GM18907 (cell line): ENCODE measurements at regions not wholly inside any gene's neighbourhood (a gene's known extent, or its start where the extent isn't known, plus 50 kb on each side); places are given as distances from the start of the nearest gene placed in this dataset.
"Not testable (repeated sequence)": the region's sequence is repeated elsewhere in the genome, so short reads cannot be mapped to it uniquely, and the experiment has no call there.

ENCODE experiments used
- ATAC-seq: cut with Tn5 transposase; IDR thresholded peaks from one replicate; pipeline ENCODE4 v1.9.1; 2021; ENCODE audit warnings: mild to moderate bottlenecking, moderate library complexity; ENCODE audit not compliant: unreplicated experiment

DNA sequence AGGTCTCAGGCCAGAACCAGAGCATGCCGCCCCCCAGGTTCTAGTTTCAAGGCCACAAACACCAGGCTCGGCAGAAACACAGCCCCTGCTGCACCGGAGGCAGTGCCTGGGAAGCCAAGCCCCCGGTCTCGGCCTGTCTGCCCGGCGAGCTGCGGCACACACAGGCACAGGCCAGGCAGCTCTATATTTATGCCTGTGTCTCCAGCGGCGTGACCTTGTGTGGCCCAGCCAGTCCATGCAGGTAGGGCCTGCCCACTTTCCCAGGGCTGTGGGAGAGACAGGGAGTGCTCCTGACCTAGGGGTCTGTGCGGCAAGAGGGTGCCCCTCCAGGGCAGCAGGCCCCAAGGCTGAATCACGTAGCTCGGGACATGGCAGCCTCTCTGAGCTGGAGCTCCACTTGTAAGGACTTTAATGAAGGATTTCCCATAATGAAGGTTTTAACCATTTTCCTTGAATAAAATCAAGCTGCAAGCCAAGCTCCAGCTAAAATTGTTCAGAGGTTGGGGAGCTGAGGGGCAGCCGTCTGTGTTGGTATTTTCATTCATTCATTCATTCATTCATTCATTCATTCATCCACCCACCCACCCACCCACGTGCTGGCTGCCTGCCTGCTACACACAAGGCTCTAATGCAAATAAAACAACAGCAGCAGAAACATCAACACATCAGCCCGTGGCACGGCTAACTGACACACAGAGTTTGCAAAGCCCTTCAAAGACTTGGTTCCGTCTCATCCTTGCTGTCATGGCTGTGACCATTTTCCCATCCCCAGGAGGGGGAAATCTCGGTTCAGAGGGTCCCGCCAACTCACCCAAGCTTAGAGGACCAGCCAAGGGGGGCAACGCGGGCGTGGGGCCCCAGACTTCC, 92.0 kb downstream of the RFLNA start:
- no peak for ATAC-seq

DNA sequence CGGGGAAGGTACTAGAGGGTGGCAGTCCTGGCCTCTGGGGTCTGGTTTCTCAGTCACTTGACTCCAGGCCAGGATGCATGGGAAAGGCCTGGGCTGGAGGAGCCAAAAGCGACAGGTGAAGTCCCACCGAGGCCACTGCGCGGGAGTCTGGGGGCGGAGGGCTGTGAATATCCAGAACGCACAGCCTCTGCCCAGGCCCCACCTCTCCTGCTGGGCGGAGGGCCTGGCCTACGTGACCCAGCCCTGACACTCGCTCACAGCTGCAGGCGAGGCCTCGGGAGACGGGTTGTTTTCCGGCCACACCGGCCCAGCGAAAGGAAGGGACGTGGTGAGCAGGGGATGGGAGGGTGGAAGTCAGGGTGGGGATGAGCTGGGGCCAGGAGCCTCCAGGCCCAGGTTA, 91.2 kb downstream of the RFLNA start:
- ATAC-seq: no peak

DNA sequence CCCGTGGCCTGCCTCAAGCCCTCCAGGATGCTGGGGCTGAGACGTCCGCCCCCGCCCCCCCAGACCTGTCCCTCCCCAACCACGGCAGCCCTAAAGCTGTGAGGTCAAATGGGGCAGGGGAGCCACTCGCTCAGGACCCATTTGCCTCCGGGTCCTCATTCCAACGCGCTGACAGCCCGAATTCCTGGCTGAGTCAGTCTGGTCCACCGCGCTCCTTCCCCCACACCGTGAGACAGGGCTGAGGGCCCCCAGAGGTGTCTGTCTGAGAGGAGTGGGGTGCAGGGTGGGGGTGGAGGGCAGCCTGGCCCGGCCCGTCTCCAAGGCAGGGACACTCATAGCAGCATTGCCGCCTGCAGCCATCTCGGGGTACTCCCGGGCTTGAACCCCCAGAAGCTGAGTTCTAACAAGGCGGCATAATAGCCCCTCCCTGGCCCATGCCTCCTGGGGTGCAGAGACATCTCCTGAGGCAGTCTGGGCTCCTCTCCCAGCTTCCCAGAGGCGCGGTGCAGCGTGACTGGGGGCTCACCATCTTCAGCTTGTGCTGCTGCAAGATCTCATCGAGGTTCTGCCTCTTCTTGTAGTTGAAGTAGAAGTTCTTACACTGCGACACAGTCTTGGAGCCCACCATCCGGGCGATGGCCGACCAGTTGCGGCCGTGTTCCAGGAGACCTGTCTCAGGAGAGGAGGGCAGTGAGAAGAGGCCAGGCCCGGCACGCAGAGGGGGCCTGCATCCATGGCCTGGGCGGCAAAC, 90.5 kb downstream of the RFLNA start:
- no peak for ATAC-seq

DNA sequence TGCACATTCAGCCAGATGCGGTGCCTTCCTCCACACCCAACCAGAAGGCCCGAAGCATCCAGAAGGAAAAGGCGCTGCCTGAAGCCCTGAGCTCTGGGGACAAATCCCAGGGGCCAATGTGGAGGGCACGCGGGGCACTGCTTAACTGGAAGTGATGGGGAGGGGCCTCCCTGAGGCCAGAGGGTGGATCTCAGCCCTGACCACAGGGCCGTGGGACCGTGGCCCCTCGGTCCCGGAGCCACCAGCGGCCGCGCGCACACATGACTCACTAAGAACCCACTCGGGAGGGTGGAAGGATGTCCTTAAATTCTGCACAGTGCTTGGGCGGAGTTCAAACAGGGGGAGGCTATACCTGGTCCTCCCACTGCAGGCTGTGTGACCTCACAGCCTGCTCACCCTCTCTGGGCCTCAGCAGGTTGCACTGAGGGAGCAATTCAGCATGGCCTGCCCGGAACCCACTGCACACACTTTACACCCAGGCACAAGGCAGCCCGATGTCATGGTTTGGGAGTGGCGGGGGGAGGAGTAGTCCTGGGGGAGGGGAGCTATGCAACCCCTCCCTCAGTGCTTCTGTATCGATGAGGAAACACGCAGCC, 89.5 kb downstream of the RFLNA start:
- no peak for ATAC-seq

DNA sequence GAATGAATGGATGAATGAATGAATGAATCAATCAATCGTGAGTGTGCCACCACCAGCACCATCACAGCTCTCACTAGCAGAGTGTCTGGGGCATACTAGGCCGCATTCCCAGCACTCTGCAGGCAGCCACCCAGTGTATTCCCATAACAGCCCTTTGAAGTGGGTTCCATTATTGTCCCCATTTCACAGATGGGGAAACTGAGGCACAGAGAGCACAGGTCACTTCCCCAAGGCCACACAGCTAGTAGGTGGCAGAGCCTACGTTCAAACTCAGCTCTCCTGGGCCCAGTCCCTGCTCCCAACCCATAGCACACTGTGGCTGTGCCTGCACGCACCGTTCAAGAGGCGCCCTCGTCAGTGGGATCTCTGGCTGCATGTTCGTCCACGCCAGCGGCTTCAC, 88.1 kb downstream of the RFLNA start:
- ATAC-seq: no peak

DNA sequence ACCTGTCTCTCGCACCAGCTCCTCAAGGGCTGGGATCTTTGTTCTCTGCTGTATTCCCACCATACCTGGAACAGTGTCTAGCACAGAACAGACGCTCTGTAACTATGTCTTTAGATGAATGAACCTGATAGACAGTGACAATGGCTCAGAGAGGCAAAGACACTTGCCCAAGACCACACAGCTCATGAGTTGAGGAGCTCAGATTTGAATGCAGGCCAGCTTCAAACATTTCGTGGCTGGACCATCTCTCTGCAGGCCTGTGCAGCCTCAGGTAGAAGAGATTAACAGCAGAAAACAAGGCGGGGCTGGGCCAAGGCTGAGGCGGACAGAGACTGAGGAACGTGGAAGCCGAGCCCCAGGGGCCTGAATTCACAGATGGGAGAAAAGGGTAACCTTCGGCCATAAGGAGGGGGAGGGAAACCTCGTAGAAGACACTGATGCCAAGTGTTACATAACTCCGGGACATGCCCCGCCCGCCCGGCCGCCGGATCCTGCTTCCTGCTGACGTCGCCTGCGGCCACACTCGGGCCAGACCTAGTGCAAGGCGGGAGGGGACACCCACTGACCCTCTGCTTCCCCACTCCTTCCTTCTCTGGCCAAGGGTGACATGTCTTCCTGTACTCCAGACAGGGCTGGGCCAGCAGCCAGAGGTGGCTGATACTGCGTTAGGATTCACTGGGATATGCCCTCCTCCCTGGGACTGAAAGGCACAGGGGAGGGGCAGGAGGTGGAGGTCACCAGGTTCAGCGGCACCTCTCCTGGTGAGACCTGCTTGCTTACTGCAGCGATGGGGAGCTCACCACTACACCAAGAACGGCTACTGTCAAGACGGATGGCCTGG, 86.8 kb downstream of the RFLNA start:
- ATAC-seq: no peak

DNA sequence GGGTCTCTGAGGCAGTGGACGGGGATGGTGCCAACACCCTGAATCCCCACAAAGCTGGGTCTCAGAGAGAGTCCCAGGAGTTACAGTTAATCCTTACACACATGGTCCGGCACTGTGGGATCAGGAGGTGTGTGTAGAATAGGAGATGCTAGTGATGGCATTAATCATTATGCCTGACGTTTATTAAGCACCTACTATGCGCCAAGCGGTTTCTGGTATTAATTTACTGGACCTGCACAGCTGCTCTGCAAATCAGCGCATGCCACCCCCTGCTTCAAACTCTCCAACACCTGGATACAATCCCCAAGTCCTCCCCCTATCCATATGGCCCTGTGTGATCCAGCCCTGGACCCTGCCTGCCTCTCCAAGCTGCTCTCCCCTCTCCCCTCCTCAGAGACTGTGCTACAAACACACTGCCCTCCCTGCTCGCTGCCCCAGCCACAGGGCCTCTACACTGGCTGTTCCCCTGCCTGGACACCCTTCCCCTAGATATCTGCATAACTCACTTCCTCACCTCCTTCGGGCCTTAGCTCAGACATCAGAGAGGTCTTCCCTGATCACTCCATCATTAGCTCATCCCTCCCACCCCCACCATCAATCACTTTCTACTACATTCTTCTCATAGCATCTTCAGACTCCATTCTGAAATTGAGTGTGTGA, 86.0 kb downstream of the RFLNA start:
- no peak for ATAC-seq

DNA sequence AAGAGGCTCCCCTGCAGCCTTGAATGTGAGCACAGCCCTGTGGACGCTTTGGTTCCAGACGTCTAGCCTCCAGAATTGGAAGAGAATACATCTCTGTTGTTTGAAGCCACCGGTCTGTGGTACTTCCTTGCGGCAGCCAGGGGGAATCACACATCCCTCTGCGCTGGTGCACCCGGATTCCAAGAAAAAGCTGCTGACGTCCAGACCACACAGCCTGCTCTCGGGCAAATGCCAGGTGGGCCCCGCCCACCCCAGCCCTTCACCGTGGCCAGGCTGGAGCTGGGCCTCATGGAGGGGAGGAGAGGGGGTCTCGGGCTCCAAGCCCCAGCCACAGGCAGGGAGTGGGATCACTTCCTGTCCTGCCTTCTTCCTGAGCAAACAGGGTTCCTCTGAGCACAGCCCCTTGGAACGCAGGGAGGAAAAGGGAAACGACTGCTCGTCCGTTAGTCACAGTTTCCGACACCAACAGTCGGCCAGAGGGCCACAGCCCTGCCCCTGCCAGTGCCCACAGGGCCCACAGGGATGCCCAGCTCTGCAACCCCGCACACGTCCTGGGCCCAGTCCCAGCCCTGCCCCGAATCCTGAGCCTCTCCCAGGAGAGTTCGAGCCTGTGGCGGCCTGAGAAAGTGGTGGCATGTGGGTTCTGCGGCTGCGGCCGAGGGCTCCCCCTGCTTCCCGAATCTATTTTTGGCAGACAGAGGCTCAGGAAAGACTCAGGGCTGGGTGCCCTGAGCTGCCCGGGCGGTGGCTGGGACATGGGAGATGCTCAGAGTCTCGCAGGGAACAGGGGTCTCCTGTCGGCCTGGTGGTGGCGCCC, 85.3 kb downstream of the RFLNA start:
- no peak for ATAC-seq

DNA sequence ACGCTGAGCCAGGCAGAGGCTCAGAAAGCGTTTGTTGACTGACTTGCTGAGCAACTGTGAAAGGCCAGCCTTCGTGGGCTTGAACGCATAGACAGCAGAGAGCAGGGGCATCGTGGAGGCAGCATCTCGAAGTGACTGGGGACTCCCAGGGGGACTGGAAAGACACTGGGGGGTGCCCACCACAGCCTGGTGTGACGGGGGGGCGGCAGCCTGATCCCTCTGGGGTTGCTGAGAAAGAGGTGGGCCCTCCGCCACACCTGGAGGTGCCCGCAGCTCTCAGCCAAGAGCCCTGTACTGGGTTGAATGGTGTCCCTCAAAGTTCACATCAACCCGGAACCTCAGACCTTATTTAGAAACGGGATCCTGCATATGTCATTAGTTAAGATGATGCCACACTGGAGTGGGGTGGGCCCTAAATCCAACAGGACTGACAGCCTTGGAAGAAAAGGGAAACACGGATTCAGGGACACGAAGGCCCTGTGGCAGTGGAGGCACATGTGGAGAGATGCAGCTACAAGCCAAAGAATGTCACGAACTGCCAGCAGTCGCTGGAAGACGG, 84.6 kb downstream of the RFLNA start:
- no peak for ATAC-seq

DNA sequence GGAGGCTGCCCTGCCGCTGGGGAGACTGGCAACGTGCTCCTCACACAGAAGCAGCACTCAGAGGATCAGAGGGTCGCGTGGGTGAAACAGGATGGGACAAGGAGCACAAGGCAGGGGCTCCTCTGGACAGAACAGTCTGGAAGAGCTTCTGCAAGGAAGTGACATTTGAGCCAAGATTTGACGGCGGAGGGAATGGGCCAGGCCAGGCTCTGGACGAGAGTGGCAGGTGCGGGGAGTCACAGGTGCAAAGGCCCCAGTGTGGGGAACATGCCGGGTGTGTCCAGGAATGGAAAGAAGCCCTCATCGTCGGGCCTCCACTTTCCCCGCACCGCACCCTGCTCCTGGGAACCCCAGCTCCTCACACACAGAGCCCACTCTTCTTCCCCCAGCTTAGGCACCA, 84.0 kb downstream of the RFLNA start:
- ATAC-seq: no peak

DNA sequence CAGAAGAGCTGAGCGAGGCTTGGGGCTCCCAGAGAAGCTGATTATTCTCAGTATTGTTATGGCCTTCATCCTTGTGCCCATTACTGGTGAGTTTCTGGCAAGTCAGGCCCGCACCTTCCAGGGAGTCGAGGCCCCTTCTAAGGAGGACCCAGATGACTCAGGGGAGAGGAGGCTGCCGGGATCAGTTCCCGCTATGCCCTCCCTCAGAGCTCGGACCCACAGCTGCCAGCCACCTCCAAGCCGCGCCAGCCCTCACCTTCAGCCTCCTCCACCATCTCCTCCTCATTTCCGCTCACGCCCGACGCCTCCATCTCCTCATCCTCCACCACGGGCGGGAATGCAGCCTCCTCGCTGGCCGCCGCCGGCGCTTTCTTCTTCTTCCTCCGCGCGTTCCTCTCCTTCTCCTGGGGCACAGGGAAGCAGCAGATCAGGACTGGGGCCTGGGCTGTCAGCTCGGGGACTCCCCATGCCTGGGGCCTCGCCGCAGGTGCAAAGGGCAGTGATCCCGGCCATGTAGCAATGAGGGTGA, 83.2 kb downstream of the RFLNA start:
- no peak for ATAC-seq

DNA sequence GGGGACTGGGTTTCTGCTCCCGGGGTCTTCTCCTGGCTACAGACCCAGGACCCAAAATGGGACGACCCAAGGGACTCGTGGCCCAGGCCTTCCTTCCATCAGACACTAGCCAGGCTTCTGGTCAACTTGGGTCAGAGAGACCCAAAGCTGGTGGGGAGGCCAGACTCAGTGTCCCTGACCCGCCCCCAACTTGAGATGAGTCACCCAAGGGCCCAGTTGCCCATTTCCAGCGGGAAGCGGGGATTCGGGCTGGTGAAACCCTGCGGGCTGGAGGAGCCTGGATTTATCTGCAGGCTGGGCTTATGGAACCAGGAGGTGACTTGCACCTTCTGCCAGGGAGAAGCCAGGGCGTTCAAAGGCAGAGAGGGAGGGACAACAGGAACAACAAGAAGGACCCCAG, 81.5 kb downstream of the RFLNA start:
- ATAC-seq: no peak

DNA sequence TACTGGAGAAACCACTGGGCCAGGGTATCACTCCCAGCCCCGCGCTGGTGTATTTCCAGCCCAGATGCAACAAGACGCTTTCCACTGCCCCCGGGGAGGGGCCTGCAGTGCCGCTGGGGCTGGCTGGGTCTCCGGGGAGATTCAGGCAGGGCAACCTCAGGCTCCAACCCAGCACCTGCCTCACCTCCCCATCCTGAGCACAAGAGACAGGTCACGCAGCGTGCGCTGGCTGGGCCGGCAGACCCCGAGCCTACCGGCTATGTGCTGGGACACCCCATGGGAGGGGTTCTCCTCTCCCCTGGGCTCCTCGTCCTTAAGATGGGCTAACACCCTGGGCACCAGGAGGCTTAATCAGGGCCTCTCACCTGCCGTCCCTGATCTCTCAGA, 80.9 kb downstream of the RFLNA start:
- no peak for ATAC-seq

DNA sequence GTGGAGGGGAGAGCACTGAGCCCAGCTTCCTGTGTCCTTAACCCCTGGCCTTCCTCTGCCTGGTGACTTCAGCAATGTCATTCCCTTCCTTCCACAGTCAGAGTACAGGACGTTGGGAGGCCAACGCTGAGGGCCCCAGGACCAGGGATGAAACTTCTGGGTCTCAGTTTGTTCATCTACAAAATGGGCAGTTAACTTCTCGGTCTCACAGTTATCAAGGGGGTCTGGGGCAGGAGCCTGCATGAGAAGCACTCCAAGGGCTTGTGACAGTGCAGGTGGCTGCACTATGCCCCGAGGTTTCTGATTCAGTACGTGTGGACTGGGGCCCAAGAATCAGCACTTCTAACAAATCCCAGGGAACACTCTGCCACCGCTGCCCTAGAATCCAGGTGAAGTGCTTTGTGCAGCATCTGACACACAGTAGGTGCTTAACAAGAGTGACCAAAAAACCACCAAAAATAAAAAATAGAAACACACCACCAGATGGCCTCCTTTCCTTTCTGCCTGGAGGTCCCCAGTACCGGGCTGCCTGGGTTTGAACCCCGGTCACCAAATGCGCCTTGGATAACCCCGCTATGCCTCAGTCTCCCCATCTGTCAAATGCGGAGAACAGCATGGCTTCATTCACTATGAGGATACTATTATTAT, 80.4 kb downstream of the RFLNA start:
- ATAC-seq: no peak

DNA sequence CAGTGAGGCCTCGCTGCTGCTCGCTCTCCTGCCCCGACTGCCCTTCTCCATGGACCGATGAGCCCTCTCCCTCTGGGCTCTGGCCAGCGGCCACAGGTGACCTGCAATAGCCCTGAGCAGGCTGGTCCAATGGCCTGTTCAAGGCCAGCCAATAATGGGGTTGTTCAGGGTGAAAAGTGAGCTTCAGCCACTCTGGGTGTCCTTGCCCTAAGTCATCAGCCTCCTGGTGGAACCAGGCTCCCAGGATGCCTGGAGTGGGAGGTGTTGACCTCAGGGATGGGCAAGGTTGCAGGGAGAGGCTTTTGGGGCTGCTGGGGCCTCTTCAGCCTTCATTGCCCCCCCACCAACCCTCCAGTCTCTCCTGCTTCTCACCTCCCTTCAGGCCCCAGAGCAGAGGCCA, 79.7 kb downstream of the RFLNA start:
- ATAC-seq: no peak

DNA sequence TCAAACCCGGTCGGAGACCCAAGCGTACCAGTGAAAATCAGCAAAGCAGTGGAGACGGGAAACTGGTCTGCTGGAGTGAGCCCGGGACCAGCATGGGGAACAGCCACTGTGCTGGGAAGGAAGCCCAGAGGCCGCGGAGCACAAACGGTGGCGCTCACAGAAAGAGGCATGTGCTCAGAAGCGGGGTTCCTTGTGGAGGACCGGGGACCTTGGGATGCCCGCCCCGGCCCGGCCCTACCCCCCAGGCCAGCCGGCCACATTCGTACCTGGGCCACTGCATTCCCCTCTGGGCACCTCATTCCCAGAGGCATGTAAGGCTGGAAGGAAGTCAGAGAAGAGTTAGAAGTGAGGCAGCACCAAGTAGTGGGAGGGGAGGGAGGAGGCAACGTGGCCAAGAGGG, 79.3 kb downstream of the RFLNA start:
- no peak for ATAC-seq

DNA sequence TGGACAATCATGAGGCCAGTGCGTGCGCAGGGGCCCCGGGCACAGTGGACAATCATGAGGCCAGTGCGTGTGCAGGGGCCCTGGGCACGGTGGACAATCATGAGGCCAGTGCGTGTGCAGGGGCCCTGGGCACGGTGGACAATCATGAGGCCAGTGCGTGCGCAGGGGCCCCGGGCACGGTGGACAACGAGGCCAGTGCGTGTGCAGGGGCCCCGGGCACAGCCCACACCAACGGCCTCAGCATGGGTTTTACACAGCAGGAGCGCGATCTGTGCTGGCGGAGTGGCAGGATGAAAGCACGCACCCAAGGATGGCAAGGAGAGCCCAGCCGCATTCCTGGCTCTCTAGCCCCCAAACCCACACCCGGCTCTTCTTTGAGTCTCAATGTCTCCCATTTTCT, 78.8 kb downstream of the RFLNA start:
- not testable (repeated sequence) for ATAC-seq

DNA sequence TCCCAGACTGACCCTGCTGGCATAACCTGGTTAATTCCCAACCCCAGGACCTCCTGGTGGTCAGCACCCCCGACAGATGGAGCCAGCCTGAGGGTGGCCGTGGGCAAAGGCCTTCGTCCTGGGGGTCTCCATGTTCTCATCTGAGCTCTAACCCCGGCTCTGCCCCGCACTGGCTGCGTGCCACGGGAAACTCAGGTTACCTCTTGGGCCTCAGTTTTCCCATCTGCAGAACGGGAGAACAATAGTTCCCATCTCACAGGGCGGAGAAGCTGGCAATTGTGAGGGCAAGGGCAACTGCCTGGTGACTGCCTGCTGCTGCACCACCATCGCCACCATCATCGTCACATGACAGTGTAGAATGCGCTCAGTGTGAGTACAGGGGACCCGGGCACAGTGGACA, 77.9 kb downstream of the RFLNA start:
- ATAC-seq: no peak
